ENCODE measurements at regions not wholly inside any gene's neighbourhood (a gene's known extent, or its start where the extent isn't known, plus 50 kb on each side); places are given as distances from the start of the nearest gene placed in this dataset.

DNA sequence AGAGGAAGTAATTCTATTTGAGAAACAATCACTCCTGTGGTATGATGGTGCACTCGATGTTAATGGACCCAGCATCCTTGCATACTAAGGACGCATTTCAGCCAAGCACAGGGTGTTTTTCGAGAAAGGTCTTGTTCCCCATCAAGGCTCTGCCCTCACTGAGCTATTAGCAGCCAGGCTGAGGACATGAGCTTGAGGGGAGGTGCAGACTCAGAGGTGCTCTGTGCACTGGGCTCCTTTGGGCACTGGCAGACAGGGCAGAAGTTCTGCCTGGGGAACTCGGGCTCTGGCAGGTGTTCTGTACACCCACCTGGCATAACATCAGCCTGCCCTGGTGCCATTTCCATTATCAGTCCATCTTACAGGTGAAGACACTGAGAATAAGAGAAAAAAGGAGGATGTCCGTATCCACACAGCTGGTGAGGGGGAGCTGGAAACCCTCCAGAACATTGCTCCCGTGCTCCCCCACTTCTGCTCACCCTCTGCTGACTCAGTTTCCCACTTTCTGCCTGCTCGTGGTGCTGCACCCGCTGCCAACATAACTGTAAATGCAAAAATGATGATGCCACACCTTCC, 92.7 kb upstream of the RET start:
- ChIA-PET CTCF (ENCODE audit: unreplicated experiment) (no interaction called here), POLR2A (no interaction called here)
- no TSS peak for BruUV-seq (replicated peaks)

DNA sequence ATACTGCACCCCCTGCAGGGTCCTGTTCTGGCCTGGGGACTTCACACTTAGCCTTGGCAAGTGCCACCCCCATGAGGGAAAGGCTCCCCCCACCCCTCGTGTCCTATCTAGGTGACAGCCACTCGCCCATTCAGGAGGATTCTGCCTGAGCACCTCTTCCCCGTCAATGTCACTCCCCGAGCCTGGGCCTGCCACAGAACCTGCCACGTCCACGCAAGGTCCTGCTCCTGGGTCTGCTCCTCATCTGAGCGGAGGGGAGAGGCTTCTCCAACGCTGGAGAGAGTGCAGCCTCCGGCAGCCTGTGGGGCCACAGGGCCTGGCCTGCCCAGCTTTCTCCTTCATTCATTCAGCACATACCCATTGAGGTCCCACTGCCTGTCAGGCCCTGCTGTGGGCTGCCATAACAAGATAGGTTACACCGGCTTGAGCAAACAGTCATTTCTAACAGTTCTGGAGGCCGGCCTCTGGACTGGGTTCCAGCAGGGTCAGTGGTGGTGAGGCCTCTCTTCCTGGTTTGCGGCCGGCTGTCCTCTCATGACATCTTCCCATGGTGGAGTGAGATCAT, 92.0 kb upstream of the RET start:
- H3K36me3 ChIP-seq (ENCODE audit: insufficient read depth, low read length) = no peaks in the 10 kb centered on the region
- no peak for DNase-seq (ENCODE audit: low spot score)
- H3K4me1 ChIP-seq (ENCODE audit: insufficient read depth, low read length, poor library complexity, severe bottlenecking) = no peaks in the 10 kb centered on the region
- H3K9me3 ChIP-seq (ENCODE audit: low read length) = no peaks in the 10 kb centered on the region
- H3K27ac ChIP-seq (ENCODE audit: low read depth, low read length, poor library complexity, severe bottlenecking) = no peak overlapping the region
- H2AFZ ChIP-seq (ENCODE audit: low read length) = no peak overlapping the region
- no peaks in the 10 kb centered on the region for H4K20me1 ChIP-seq (ENCODE audit: insufficient read depth, low read length)
- ChIA-PET CTCF (ENCODE audit: unreplicated experiment) (no interaction called here), POLR2A (no interaction called here)
- BruUV-seq (replicated peaks) = no TSS peak
- H3K9me2 ChIP-seq (ENCODE audit: insufficient read depth, low read length) = no peaks in the 10 kb centered on the region
- no peak overlapping the region for H3K4me3 ChIP-seq (ENCODE audit: low read depth, low read length, poor library complexity, severe bottlenecking)
- H3K79me2 ChIP-seq (ENCODE audit: insufficient read depth, low read depth, low read length) = no peaks in the 10 kb centered on the region
- no peak overlapping the region for H3K4me2 ChIP-seq (ENCODE audit: low read length)
- intact Hi-C loops (cut with micrococcal nuclease; ENCODE audit: unreplicated experiment) = no loop called here
- TF ChIP-seq CTCF (conservative IDR thresholded peaks at IDR 0.05; ENCODE audit: low read length) (no peak), EZH2phosphoT487 (IDR thresholded peaks at IDR 0.05; ENCODE audit: borderline replicate concordance, low read depth, low read length) (no peak)

More for the DNA sequence above, 92.7 kb upstream of the RET start:
- no peak overlapping the region for H3K27ac ChIP-seq (ENCODE audit: low read depth, low read length, poor library complexity, severe bottlenecking)
- no peaks in the 10 kb centered on the region for H3K9me2 ChIP-seq (ENCODE audit: insufficient read depth, low read length)
- DNase-seq (ENCODE audit: low spot score) = no peak
- H3K36me3 ChIP-seq (ENCODE audit: insufficient read depth, low read length) = no peaks in the 10 kb centered on the region
- H3K79me2 ChIP-seq (ENCODE audit: insufficient read depth, low read depth, low read length) = no peaks in the 10 kb centered on the region
- intact Hi-C loops (cut with micrococcal nuclease; ENCODE audit: unreplicated experiment) = no loop called here
- H3K4me1 ChIP-seq (ENCODE audit: insufficient read depth, low read length, poor library complexity, severe bottlenecking) = no peaks in the 10 kb centered on the region
- H4K20me1 ChIP-seq (ENCODE audit: insufficient read depth, low read length) = no peaks in the 10 kb centered on the region
- H3K4me2 ChIP-seq (ENCODE audit: low read length) = no peak overlapping the region
- TF ChIP-seq CTCF (conservative IDR thresholded peaks at IDR 0.05; ENCODE audit: low read length) = no peak
- TF ChIP-seq EZH2phosphoT487 (IDR thresholded peaks at IDR 0.05; ENCODE audit: borderline replicate concordance, low read depth, low read length) = no peak
- H3K9me3 ChIP-seq (ENCODE audit: low read length) = no peaks in the 10 kb centered on the region
- H3K4me3 ChIP-seq (ENCODE audit: low read depth, low read length, poor library complexity, severe bottlenecking) = no peak overlapping the region
- no peak overlapping the region for H2AFZ ChIP-seq (ENCODE audit: low read length)

DNA sequence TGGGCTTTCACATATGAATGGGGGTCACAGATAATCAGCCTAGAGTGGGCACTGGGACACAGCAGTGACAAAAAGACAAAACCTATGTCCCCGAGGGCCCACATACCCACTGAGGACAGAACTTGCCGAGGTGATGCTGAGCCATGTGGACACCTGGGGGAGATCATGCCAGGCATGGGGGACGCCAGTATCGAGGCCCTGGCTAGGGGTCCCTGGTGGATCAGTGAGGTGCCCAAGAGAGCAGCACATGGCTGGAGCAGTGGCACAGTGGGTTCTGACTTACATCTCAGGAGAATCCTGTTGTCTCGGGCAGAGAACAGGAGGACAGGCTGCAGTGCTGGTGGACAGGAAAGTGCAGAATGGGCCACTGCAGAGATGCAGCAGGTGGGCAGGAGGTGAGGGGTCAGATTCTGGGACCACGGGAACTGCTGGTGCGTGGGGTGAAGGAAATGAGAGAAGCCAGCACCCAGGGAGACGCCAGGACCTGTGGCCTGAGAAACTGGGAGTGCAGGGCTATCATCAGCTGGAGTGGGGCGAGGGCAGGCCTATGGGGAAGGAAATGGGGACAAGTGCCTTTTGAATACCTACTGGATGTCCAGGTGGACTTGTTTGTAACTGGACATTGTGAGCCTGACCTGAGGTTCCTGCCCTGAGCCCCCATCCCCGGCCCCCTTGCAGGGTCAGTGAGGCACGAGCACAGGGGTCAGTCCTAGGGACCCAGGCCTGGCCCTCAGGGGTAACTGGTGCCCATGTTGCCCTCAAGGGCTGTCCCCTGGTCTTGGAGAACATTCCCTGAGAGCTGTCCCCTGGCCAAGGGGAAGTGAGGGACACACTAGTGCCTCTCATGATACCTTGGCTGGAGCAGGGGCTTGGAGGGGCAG, 91.2 kb upstream of the RET start:
- POLR2A ChIA-PET = no interaction called here
- H3K4me1 ChIP-seq (ENCODE audit: insufficient read depth, low read length, poor library complexity, severe bottlenecking) = no peaks in the 10 kb centered on the region
- no TSS peak for BruUV-seq (replicated peaks)
- no peak for DNase-seq (ENCODE audit: low spot score)
- H3K27ac ChIP-seq (ENCODE audit: low read depth, low read length, poor library complexity, severe bottlenecking) = no peak overlapping the region
- no peaks in the 10 kb centered on the region for H3K79me2 ChIP-seq (ENCODE audit: insufficient read depth, low read depth, low read length)
- CTCF ChIA-PET (ENCODE audit: unreplicated experiment) = no interaction called here
- no peak for TF ChIP-seq CTCF (conservative IDR thresholded peaks at IDR 0.05; ENCODE audit: low read length)
- H3K4me3 ChIP-seq (ENCODE audit: low read depth, low read length, poor library complexity, severe bottlenecking) = no peak overlapping the region
- no peaks in the 10 kb centered on the region for H3K9me2 ChIP-seq (ENCODE audit: insufficient read depth, low read length)
- no peak overlapping the region for H3K4me2 ChIP-seq (ENCODE audit: low read length)
- intact Hi-C loops (cut with micrococcal nuclease; ENCODE audit: unreplicated experiment) = no loop called here
- no peaks in the 10 kb centered on the region for H4K20me1 ChIP-seq (ENCODE audit: insufficient read depth, low read length)
- no peak overlapping the region for H2AFZ ChIP-seq (ENCODE audit: low read length)
- no peaks in the 10 kb centered on the region for H3K9me3 ChIP-seq (ENCODE audit: low read length)
- no peaks in the 10 kb centered on the region for H3K36me3 ChIP-seq (ENCODE audit: insufficient read depth, low read length)

Data from OCI-LY7 (cell line).